Naive thymus-derived CD4-positive, alpha-beta T cell (primary cell): ENCODE measurements at regions not wholly inside any gene's neighbourhood (a gene's known extent, or its start where the extent isn't known, plus 50 kb on each side); places are given as distances from the start of the nearest gene placed in this dataset.

Experiments used
- ATAC-seq: fragments of 150-1000 bp; cut with Tn5 transposase; 2 replicates; pipeline ENCODE4 v1.10.0; 2021; ENCODE audit warnings: mild to moderate bottlenecking, moderate library complexity
- CTCF ChIA-PET: fragments of 350-600 bp; sonication (Branson Sonifier 250); formaldehyde crosslinking; loops from one replicate; lab custom pipeline; 2021; ENCODE audit warnings: antibody characterized with exemption; lab: Charles Lee
- POLR2A ChIA-PET: fragments of 350-600 bp; sonication (Branson Sonifier 250); formaldehyde crosslinking; loops from one replicate; lab custom pipeline; 2021; ENCODE audit warnings: antibody characterized with exemption, inconsistent platforms; lab: Charles Lee
- DNase-seq, 9 donors: peaks; one replicate each; pipeline versions ENCODE4 v3.0.0 to v3.0.0-alpha.2; 2020 to 2022; ENCODE audit warnings: mixed read lengths in 1 of 9
- H3K27ac ChIP-seq: one replicate; pipeline ENCODE4 v1.7.0; 2013; ENCODE audit warnings: mild to moderate bottlenecking, low read depth, low read length, moderate library complexity
- H3K27me3 ChIP-seq, 2 donors: one replicate each; pipeline ENCODE4 v1.7.0; 2013; ENCODE audit warnings: low read length in 2 of 2, mild to moderate bottlenecking in 2 of 2, moderate library complexity in 2 of 2; ENCODE audit not compliant: control insufficient read depth in 2 of 2, insufficient read depth in 2 of 2
- H3K36me3 ChIP-seq, 3 experiments: 1 replicate in 2 of 3; 2 replicates in 1 of 3; pipeline ENCODE4 v1.7.0; 2013; ENCODE audit warnings: low read length in 3 of 3, mild to moderate bottlenecking in 3 of 3, moderate library complexity in 1 of 3; ENCODE audit not compliant: insufficient read depth in 3 of 3, control insufficient read depth in 2 of 3
- H3K4me1 ChIP-seq, 2 donors: one replicate each; pipeline ENCODE4 v1.7.0; 2013; ENCODE audit warnings: low read length in 2 of 2, mild to moderate bottlenecking in 2 of 2, moderate library complexity in 1 of 2; ENCODE audit not compliant: control insufficient read depth in 2 of 2, insufficient read depth in 2 of 2
- H3K4me3 ChIP-seq: 2 replicates; pipeline ENCODE4 v1.7.0; 2013; ENCODE audit warnings: mild to moderate bottlenecking, low read length
- H3K9me3 ChIP-seq, 3 experiments: 1 replicate in 2 of 3; 2 replicates in 1 of 3; pipeline ENCODE4 v1.7.0; 2013; ENCODE audit warnings: low read length in 3 of 3; ENCODE audit not compliant: control insufficient read depth in 2 of 3
- H3K27ac Mint-ChIP-seq, 9 donors: one replicate each; pipeline ENCODE4 v1.8.0; 2020 to 2022; ENCODE audit warnings: mixed read lengths in 9 of 9, mild to moderate bottlenecking in 8 of 9, moderate library complexity in 5 of 9, inconsistent platforms in 2 of 9
- H3K27me3 Mint-ChIP-seq, 5 donors: one replicate each; pipeline ENCODE4 v1.8.0; 2021 to 2022; ENCODE audit warnings: mixed read lengths in 5 of 5, mild to moderate bottlenecking in 1 of 5
- H3K36me3 Mint-ChIP-seq, 5 donors: one replicate each; pipeline ENCODE4 v1.8.0; 2020 to 2022; ENCODE audit warnings: mixed read lengths in 5 of 5, mild to moderate bottlenecking in 3 of 5, inconsistent platforms in 1 of 5
- H3K4me1 Mint-ChIP-seq, 7 donors: one replicate each; pipeline ENCODE4 v1.8.0; 2020 to 2022; ENCODE audit warnings: mixed read lengths in 7 of 7, mild to moderate bottlenecking in 3 of 7, inconsistent platforms in 1 of 7
- H3K4me3 Mint-ChIP-seq, 10 donors: one replicate each; pipeline ENCODE4 v1.8.0; 2020 to 2022; ENCODE audit warnings: mild to moderate bottlenecking in 10 of 10, mixed read lengths in 10 of 10, moderate library complexity in 6 of 10, inconsistent platforms in 2 of 10
- H3K9me3 Mint-ChIP-seq, 11 donors: one replicate each; pipeline ENCODE4 v1.8.0; 2020 to 2022; ENCODE audit warnings: mixed read lengths in 11 of 11, mild to moderate bottlenecking in 4 of 11, inconsistent platforms in 1 of 11, moderate library complexity in 1 of 11
- intact Hi-C, 2 donors: fragments of 100-400 bp; cut with micrococcal nuclease; formaldehyde crosslinking; loops; one replicate each; pipeline ENCODE4 v1.15.1; 2023

GRCh38 chr5:66363097-66363496, 219.0 kb downstream of the SREK1 start:
- H3K36me3 ChIP-seq = no peaks in the 10 kb centered on the region
- Mint-ChIP-seq H3K27me3 (peaks cover 10 to 25% (median 13%) of the 10 kb centered on the region in 5 donors), H3K36me3 (no peaks in the 10 kb centered on the region), H3K4me3 (no peak overlapping the region), H3K27ac (no peak overlapping the region), H3K4me1 (peaks cover 0 to 2% (median 0%) of the 10 kb centered on the region in 7 donors), H3K9me3 (no peaks in the 10 kb centered on the region)
- DNase-seq (no peak), ATAC-seq (no peak)
- no peaks in the 10 kb centered on the region for H3K9me3 ChIP-seq
- intact Hi-C loops = no loop called here
- ChIA-PET CTCF (no interaction called here), POLR2A (no interaction called here)
- H3K27ac ChIP-seq = no peak overlapping the region
- H3K27me3 ChIP-seq = no peaks in the 10 kb centered on the region
- no peaks in the 10 kb centered on the region for H3K4me1 ChIP-seq
- H3K4me3 ChIP-seq = no peak overlapping the region

- Histone ChIP-seq H3K27me3 (no peaks in the 10 kb centered on the region), H3K4me1 (no peaks in the 10 kb centered on the region), H3K36me3 (no peaks in the 10 kb centered on the region), H3K9me3 (no peaks in the 10 kb centered on the region), H3K27ac (no peak overlapping the region), H3K4me3 (no peak overlapping the region)
- ChIA-PET POLR2A (no interaction called here), CTCF (no interaction called here)
- no peak overlapping the region for H3K4me3 Mint-ChIP-seq
- DNase-seq (no peak), ATAC-seq (no peak)
- H3K9me3 Mint-ChIP-seq = no peaks in the 10 kb centered on the region
- no peak overlapping the region for H3K27ac Mint-ChIP-seq
- intact Hi-C loops = no loop called here
- H3K4me1 Mint-ChIP-seq = peaks cover 0 to 2% (median 0%) of the 10 kb centered on the region in 7 donors
- no peaks in the 10 kb centered on the region for H3K36me3 Mint-ChIP-seq
- peaks cover 10 to 25% (median 17%) of the 10 kb centered on the region in 5 donors for H3K27me3 Mint-ChIP-seq
Measured at GRCh38 chr5:66364186-66364585, 220.1 kb downstream of the SREK1 start.

- intact Hi-C loops = no loop called here
- Histone ChIP-seq H3K36me3 (no peaks in the 10 kb centered on the region), H3K4me1 (no peaks in the 10 kb centered on the region), H3K27me3 (no peaks in the 10 kb centered on the region), H3K27ac (no peak overlapping the region), H3K9me3 (no peaks in the 10 kb centered on the region), H3K4me3 (no peak overlapping the region)
- ATAC-seq (no peak), DNase-seq (no peak)
- ChIA-PET CTCF (no interaction called here), POLR2A (no interaction called here)
- peaks cover 10 to 30% (median 17%) of the 10 kb centered on the region in 5 donors for H3K27me3 Mint-ChIP-seq
- no peaks in the 10 kb centered on the region for H3K4me1 Mint-ChIP-seq
- no peaks in the 10 kb centered on the region for H3K9me3 Mint-ChIP-seq
- H3K27ac Mint-ChIP-seq = no peak overlapping the region
- H3K4me3 Mint-ChIP-seq = no peak overlapping the region
- H3K36me3 Mint-ChIP-seq = no peaks in the 10 kb centered on the region
Measured at GRCh38 chr5:66365981-66366380, 221.9 kb downstream of the SREK1 start.

- Mint-ChIP-seq H3K27me3 (peaks cover 2 to 25% (median 13%) of the 10 kb centered on the region in 5 donors), H3K36me3 (no peaks in the 10 kb centered on the region), H3K4me1 (no peaks in the 10 kb centered on the region), H3K27ac (no peak overlapping the region), H3K4me3 (no peak overlapping the region), H3K9me3 (no peaks in the 10 kb centered on the region)
- Histone ChIP-seq H3K27ac (no peak overlapping the region), H3K9me3 (no peaks in the 10 kb centered on the region), H3K4me3 (no peak overlapping the region), H3K4me1 (no peaks in the 10 kb centered on the region), H3K27me3 (no peaks in the 10 kb centered on the region), H3K36me3 (no peaks in the 10 kb centered on the region)
- DNase-seq (no peak), ATAC-seq (no peak)
- CTCF ChIA-PET = no interaction called here
- POLR2A ChIA-PET = no interaction called here
- intact Hi-C loops = no loop called here
Measured at GRCh38 chr5:66367814-66368541, 223.9 kb downstream of the SREK1 start.

GRCh38 chr5:66368811-66369210, 224.7 kb downstream of the SREK1 start:
- Histone ChIP-seq H3K9me3 (no peaks in the 10 kb centered on the region), H3K4me1 (no peaks in the 10 kb centered on the region), H3K4me3 (no peak overlapping the region), H3K27ac (no peak overlapping the region), H3K36me3 (no peaks in the 10 kb centered on the region), H3K27me3 (no peaks in the 10 kb centered on the region)
- ChIA-PET POLR2A (no interaction called here), CTCF (no interaction called here)
- intact Hi-C loops = no loop called here
- no peak overlapping the region for H3K27ac Mint-ChIP-seq
- no peaks in the 10 kb centered on the region for H3K4me1 Mint-ChIP-seq
- H3K27me3 Mint-ChIP-seq = peaks cover 0 to 20% (median 7%) of the 10 kb centered on the region in 5 donors
- DNase-seq (no peak), ATAC-seq (no peak)
- H3K36me3 Mint-ChIP-seq = no peaks in the 10 kb centered on the region
- no peaks in the 10 kb centered on the region for H3K9me3 Mint-ChIP-seq
- H3K4me3 Mint-ChIP-seq = no peak overlapping the region

- Histone ChIP-seq H3K4me3 (no peak overlapping the region), H3K27me3 (peaks cover 0 to 3% of the 10 kb centered on the region in 2 donors), H3K9me3 (no peaks in the 10 kb centered on the region), H3K36me3 (no peaks in the 10 kb centered on the region), H3K27ac (no peak overlapping the region), H3K4me1 (no peaks in the 10 kb centered on the region)
- peaks cover 0 to 24% (median 13%) of the 10 kb centered on the region in 11 donors for H3K9me3 Mint-ChIP-seq
- H3K36me3 Mint-ChIP-seq = peaks cover 0 to 10% (median 0%) of the 10 kb centered on the region in 5 donors
- intact Hi-C loops = no loop called here
- peaks cover 9 to 34% (median 19%) of the 10 kb centered on the region in 5 donors for H3K27me3 Mint-ChIP-seq
- no peak for DNase-seq
- no peaks in the 10 kb centered on the region for H3K4me1 Mint-ChIP-seq
- no peak for ATAC-seq
- CTCF ChIA-PET = no interaction called here
- H3K4me3 Mint-ChIP-seq = no peak overlapping the region
- no peak overlapping the region for H3K27ac Mint-ChIP-seq
- POLR2A ChIA-PET = no interaction called here
Measured at GRCh38 chr5:66377747-66378146, 218.4 kb upstream of the MAST4 start.

GRCh38 chr5:66378407-66378806, 217.8 kb upstream of the MAST4 start:
- peaks cover 0 to 10% (median 0%) of the 10 kb centered on the region in 5 donors for H3K36me3 Mint-ChIP-seq
- Histone ChIP-seq H3K27ac (no peak overlapping the region), H3K36me3 (no peaks in the 10 kb centered on the region), H3K4me3 (no peak overlapping the region), H3K4me1 (no peaks in the 10 kb centered on the region), H3K27me3 (peaks cover 0 to 3% of the 10 kb centered on the region in 2 donors), H3K9me3 (no peaks in the 10 kb centered on the region)
- DNase-seq (no peak), ATAC-seq (no peak)
- H3K27me3 Mint-ChIP-seq = peaks cover 9 to 34% (median 19%) of the 10 kb centered on the region in 5 donors
- H3K4me1 Mint-ChIP-seq = no peaks in the 10 kb centered on the region
- intact Hi-C loops = no loop called here
- peaks cover 0 to 24% (median 13%) of the 10 kb centered on the region in 11 donors for H3K9me3 Mint-ChIP-seq
- ChIA-PET POLR2A (no interaction called here), CTCF (no interaction called here)
- H3K4me3 Mint-ChIP-seq = no peak overlapping the region
- H3K27ac Mint-ChIP-seq = no peak overlapping the region
